Breast epithelium (tissue), 3 donors: ENCODE measurements at regions not wholly inside any gene's neighbourhood (a gene's known extent, or its start where the extent isn't known, plus 50 kb on each side); places are given as distances from the start of the nearest gene placed in this dataset.

Experiments
- CTCF ChIP-seq, 3 donors: fragments of 450-650 bp; IDR thresholded peaks; one replicate each; pipeline ENCODE4 v1.5.1; 2016 to 2017; ENCODE audit warnings: antibody characterized with exemption in 3 of 3, mild to moderate bottlenecking in 3 of 3, moderate library complexity in 3 of 3
- POLR2A ChIP-seq: fragments of 450-650 bp; IDR thresholded peaks from one replicate; pipeline ENCODE4 v1.6.1; 2016; ENCODE audit warnings: antibody characterized with exemption, mild to moderate bottlenecking, moderate library complexity
- POLR2AphosphoS5 ChIP-seq, 3 donors: sonication (generic); formaldehyde crosslinking; IDR thresholded peaks; one replicate each; pipeline ENCODE4 v1.6.1; 2017; ENCODE audit warnings: antibody characterized with exemption in 3 of 3

- no peak for TF ChIP-seq CTCF (IDR thresholded peaks at IDR 0.05)
- TF ChIP-seq POLR2AphosphoS5 (IDR thresholded peaks at IDR 0.05): no peak
- TF ChIP-seq POLR2A: no peak
Observed at GRCh38 chr9:2560180-2560579, 61.4 kb upstream of the VLDLR start.
